ENCODE measurements at regions not wholly inside any gene's neighbourhood (a gene's known extent, or its start where the extent isn't known, plus 50 kb on each side); places are given as distances from the start of the nearest gene placed in this dataset.

DNA sequence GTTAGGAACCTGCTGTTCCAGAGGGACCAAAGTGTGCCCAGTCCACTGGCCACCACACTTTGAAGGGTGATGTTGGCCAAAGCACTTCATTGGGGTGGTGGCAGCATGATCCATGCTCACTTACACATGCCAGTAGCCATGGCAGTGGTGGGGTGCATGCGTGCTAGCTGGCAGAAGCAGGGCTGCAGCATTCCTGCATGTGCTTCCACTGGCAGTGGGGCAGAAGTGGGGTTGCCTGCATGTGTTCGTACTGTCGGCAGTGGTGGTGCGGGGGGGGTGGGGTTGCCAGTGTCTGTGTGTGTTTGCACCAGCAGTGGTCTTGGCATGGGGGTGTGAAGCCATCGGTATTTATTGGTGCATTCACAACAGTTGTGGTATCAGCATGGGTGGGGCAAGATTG, 260.3 kb upstream of the ANKH start:
- Histone ChIP-seq H3K9me3 (no peaks in the 10 kb centered on the region), H3K36me3 (no peaks in the 10 kb centered on the region), H3K27ac (no peak overlapping the region), H3K4me3 (no peak overlapping the region), H3K27me3 (no peaks in the 10 kb centered on the region), H3K4me1 (no peaks in the 10 kb centered on the region)
- intact Hi-C loops (cut with DNase I; ENCODE audit: low total_unique reads), result no loop called here
- TF ChIP-seq POLR2A (IDR thresholded peaks at IDR 0.05), result no peak
- TF ChIP-seq, protein P1, sequence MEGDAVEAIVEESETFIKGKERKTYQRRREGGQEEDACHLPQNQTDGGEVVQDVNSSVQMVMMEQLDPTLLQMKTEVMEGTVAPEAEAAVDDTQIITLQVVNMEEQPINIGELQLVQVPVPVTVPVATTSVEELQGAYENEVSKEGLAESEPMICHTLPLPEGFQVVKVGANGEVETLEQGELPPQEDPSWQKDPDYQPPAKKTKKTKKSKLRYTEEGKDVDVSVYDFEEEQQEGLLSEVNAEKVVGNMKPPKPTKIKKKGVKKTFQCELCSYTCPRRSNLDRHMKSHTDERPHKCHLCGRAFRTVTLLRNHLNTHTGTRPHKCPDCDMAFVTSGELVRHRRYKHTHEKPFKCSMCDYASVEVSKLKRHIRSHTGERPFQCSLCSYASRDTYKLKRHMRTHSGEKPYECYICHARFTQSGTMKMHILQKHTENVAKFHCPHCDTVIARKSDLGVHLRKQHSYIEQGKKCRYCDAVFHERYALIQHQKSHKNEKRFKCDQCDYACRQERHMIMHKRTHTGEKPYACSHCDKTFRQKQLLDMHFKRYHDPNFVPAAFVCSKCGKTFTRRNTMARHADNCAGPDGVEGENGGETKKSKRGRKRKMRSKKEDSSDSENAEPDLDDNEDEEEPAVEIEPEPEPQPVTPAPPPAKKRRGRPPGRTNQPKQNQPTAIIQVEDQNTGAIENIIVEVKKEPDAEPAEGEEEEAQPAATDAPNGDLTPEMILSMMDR (IDR thresholded peaks at IDR 0.05), result no peak
- DNase-seq, result no peak

DNA sequence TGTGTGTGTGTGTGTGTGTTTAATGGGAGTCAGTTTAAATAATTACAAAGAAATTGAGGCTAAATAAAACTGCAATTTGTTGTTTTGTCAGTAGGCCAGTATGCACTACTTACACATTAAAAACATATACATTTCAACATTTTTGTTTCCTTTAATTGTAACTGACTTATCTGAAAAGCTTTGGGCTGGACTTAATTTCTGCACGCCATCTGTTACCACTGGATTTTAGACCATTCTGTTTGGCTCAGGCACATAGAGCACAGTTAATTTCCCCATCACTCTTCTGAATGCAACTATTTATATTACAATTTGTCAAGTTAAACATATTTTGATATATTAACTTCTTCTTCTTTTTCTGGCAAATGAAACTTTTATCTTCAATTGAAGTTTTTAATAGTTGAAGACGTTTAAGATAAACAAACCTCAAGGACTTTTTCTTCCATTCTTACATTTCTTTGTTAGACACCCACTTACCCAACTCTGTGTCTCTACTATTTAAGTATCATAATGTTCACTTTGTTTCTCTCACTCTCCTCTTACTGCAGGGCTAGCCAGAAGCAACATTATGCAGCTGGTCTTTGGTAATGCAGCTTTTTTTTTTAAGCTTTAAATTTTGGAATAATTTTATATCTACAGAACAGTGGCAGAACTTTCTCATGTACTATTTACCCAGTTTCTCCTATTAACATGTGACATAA, 253.4 kb upstream of the ANKH start:
- TF ChIP-seq POLR2A (IDR thresholded peaks at IDR 0.05), result no peak
- TF ChIP-seq, protein P1 (IDR thresholded peaks at IDR 0.05), result no peak
- no peaks in the 10 kb centered on the region for H3K27me3 ChIP-seq
- intact Hi-C loops (cut with DNase I; ENCODE audit: low total_unique reads), result no loop called here
- no peaks in the 10 kb centered on the region for H3K36me3 ChIP-seq
- no peak for DNase-seq
- H3K27ac ChIP-seq, result no peak overlapping the region
- H3K4me3 ChIP-seq, result no peak overlapping the region
- no peaks in the 10 kb centered on the region for H3K9me3 ChIP-seq
- no peaks in the 10 kb centered on the region for H3K4me1 ChIP-seq

DNA sequence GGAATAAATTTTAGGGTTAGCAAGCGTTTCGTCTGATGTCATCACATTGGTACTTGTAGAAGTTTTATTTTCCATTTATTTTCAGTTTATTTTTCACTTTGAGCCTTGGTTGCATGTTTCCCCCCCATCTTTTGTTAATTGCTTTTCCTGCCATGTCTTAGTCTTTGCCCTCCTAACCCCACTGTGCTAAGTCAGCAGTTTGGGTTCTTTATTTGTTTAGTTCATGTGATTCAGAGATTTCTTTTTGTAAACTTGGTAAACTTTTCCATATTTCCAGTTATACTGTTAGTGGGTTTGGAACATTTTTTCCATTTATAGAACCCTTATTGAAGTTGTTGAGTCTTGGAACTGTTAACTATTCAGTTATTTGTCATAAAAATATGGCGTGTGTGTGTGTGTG, 252.9 kb upstream of the ANKH start:
- no peak for DNase-seq
- H3K9me3 ChIP-seq, result no peaks in the 10 kb centered on the region
- intact Hi-C loops (cut with DNase I; ENCODE audit: low total_unique reads), result no loop called here
- H3K27me3 ChIP-seq, result no peaks in the 10 kb centered on the region
- H3K36me3 ChIP-seq, result no peaks in the 10 kb centered on the region
- H3K4me3 ChIP-seq, result no peak overlapping the region
- H3K27ac ChIP-seq, result no peak overlapping the region
- no peak for TF ChIP-seq POLR2A (IDR thresholded peaks at IDR 0.05)
- TF ChIP-seq, protein P1 (IDR thresholded peaks at IDR 0.05), result no peak
- H3K4me1 ChIP-seq, result no peaks in the 10 kb centered on the region

DNA sequence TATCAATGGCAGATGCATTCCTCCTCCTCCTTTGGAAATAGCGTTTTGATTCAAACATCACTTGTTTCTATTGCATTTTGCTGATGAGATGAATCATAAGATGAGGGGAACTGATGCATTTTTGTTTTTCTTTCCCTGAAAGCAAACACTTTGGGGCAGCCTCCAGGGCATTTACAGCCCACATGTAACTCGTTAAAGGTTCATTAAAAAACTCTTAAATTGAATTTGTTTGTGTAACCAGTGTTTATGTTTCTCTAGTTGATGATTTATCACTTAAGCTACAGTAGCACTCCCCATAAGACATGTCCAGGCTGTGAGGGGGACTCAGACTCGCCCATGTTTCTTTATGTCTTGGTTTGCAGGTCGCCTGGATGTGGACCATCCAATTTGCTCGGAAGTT, 246.1 kb upstream of the ANKH start:
- H3K4me3 ChIP-seq, result no peak overlapping the region
- H3K36me3 ChIP-seq, result no peaks in the 10 kb centered on the region
- no peak for DNase-seq
- H3K27ac ChIP-seq, result no peak overlapping the region
- no peak for TF ChIP-seq POLR2A (IDR thresholded peaks at IDR 0.05)
- TF ChIP-seq, protein P1 (IDR thresholded peaks at IDR 0.05), result no peak
- H3K9me3 ChIP-seq, result no peaks in the 10 kb centered on the region
- no peaks in the 10 kb centered on the region for H3K27me3 ChIP-seq
- intact Hi-C loops (cut with DNase I; ENCODE audit: low total_unique reads), result no loop called here
- no peaks in the 10 kb centered on the region for H3K4me1 ChIP-seq

DNA sequence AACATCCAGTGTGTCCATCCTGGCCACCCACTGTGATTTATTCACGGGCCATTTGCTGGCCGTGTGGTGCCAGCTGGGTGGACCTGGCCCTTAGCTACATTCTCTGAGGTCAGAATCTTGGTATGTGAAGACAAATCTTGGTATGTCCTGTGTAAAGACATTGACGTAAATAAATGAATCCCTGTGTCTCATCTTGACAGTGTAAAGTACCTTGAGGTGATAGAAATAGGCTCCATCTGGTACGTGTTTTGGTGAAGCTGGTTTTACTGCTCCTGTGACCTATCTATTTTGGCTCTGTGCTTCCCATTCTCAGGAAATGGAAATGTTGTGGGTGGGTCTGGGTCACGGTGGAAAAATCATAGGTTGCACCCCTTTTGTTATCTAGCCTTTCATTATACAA, 245.4 kb upstream of the ANKH start:
- no peak overlapping the region for H3K27ac ChIP-seq
- no peak for TF ChIP-seq POLR2A (IDR thresholded peaks at IDR 0.05)
- TF ChIP-seq, protein P1 (IDR thresholded peaks at IDR 0.05), result no peak
- no peak for DNase-seq
- no peaks in the 10 kb centered on the region for H3K27me3 ChIP-seq
- no peaks in the 10 kb centered on the region for H3K36me3 ChIP-seq
- H3K9me3 ChIP-seq, result no peaks in the 10 kb centered on the region
- H3K4me1 ChIP-seq, result no peaks in the 10 kb centered on the region
- H3K4me3 ChIP-seq, result no peak overlapping the region
- intact Hi-C loops (cut with DNase I; ENCODE audit: low total_unique reads), result no loop called here

All from uterus (tissue), 3 donors.